SU-DHL-6 (cell line): ENCODE measurements at regions not wholly inside any gene's neighbourhood (a gene's known extent, or its start where the extent isn't known, plus 50 kb on each side); places are given as distances from the start of the nearest gene placed in this dataset.

Experiments used
- H2AFZ ChIP-seq: fragments of 200-600 bp; sonication (generic); 2 replicates; pipeline ENCODE4 v1.6.1; 2014; ENCODE audit warnings: low read depth, mild to moderate bottlenecking, moderate library complexity, mixed read lengths, antibody characterized with exemption, low read length; ENCODE audit not compliant: severe bottlenecking
- H3F3A ChIP-seq: fragments of 200-600 bp; shearing (Covaris generic); 2 replicates; pipeline ENCODE4 v1.6.0; 2016; ENCODE audit warnings: antibody characterized with exemption, mild to moderate bottlenecking; ENCODE audit not compliant: insufficient read depth
- H3K27ac ChIP-seq: fragments of 200-600 bp; sonication (generic); 2 replicates; pipeline ENCODE4 v1.5.1; 2016; ENCODE audit warnings: low read depth, mild to moderate bottlenecking, low read length, moderate library complexity, mixed read lengths
- H3K27me3 ChIP-seq: fragments of 200-600 bp; sonication (generic), shearing (Covaris generic); 2 replicates; pipeline ENCODE4 v1.6.0; 2014; ENCODE audit warnings: mild to moderate bottlenecking, low read length
- H3K36me3 ChIP-seq: fragments of 200-600 bp; sonication (generic); 2 replicates; pipeline ENCODE4 v1.6.1; 2014; ENCODE audit warnings: mild to moderate bottlenecking, low read length, mixed read lengths
- H3K4me2 ChIP-seq: fragments of 300-600, 200-600 bp; shearing (Covaris generic), sonication (generic); 2 replicates; pipeline ENCODE4 v1.6.0; 2014; ENCODE audit warnings: low read length, low read depth, mild to moderate bottlenecking; ENCODE audit not compliant: poor library complexity, severe bottlenecking
- H3K4me3 ChIP-seq: fragments of 200-600 bp; sonication (generic); 2 replicates; pipeline ENCODE4 v1.5.1; 2014; ENCODE audit warnings: antibody characterized with exemption, low read length, mild to moderate bottlenecking, mixed read lengths; ENCODE audit not compliant: insufficient read depth, poor library complexity, severe bottlenecking
- H3K79me2 ChIP-seq: fragments of 200-600 bp; sonication (generic); 2 replicates; pipeline ENCODE4 v1.6.1; 2014; ENCODE audit warnings: mild to moderate bottlenecking, low read length, moderate library complexity; ENCODE audit not compliant: insufficient read depth
- H3K9ac ChIP-seq: fragments of 200-600 bp; sonication (generic); 2 replicates; pipeline ENCODE4 v1.7.0; 2014; ENCODE audit warnings: mild to moderate bottlenecking, low read length
- H3K9me2 ChIP-seq: fragments of 200-600 bp; sonication (generic); replicated peaks from 2 replicates; pipeline ENCODE4 v1.6.1; 2014; ENCODE audit warnings: low read length; ENCODE audit not compliant: insufficient read depth
- H3K9me3 ChIP-seq: fragments of 200-600 bp; sonication (generic); 2 replicates; pipeline ENCODE4 v1.6.1; 2014; ENCODE audit warnings: low read length, mixed read lengths; ENCODE audit not compliant: insufficient read depth
- H4K20me1 ChIP-seq: fragments of 200-600 bp; sonication (generic); 2 replicates; pipeline ENCODE4 v1.6.1; 2014; ENCODE audit warnings: low read depth, mild to moderate bottlenecking, antibody characterized with exemption, low read length, moderate library complexity, mixed read lengths
- CTCF ChIP-seq: fragments of 200-600 bp; sonication (generic); IDR thresholded peaks from one replicate; pipeline ENCODE4 v1.5.1; 2017; ENCODE audit warnings: antibody characterized with exemption, mild to moderate bottlenecking, low read length, moderate library complexity; ENCODE audit not compliant: insufficient read depth, poor library complexity, severe bottlenecking
- EZH2phosphoT487 ChIP-seq: fragments of 200-600 bp; sonication (generic), shearing (Covaris generic); conservative IDR thresholded peaks from 2 replicates; pipeline ENCODE4 v1.6.1; 2018; ENCODE audit warnings: mild to moderate bottlenecking, antibody characterized with exemption, low read length, moderate library complexity, mixed read lengths

GRCh38 chr4:60709061-60709460 lies 491.1 kb upstream of the ADGRL3 start:
- Histone ChIP-seq H3F3A (no peaks in the 10 kb centered on the region), H3K4me3 (no peak overlapping the region), H4K20me1 (no peaks in the 10 kb centered on the region), H3K4me2 (no peak overlapping the region), H3K9me3 (no peaks in the 10 kb centered on the region), H3K36me3 (no peaks in the 10 kb centered on the region), H3K27me3 (no peaks in the 10 kb centered on the region), H3K79me2 (no peaks in the 10 kb centered on the region), H3K9ac (no peak overlapping the region), H2AFZ (no peak overlapping the region), H3K27ac (no peak overlapping the region), H3K9me2 (no peaks in the 10 kb centered on the region)
- TF ChIP-seq CTCF (no peak), EZH2phosphoT487 (no peak)

- H2AFZ ChIP-seq: no peak overlapping the region
- H3K4me3 ChIP-seq: no peak overlapping the region
- H4K20me1 ChIP-seq: no peaks in the 10 kb centered on the region
- no peaks in the 10 kb centered on the region for H3K79me2 ChIP-seq
- no peak overlapping the region for H3K27ac ChIP-seq
- no peaks in the 10 kb centered on the region for H3K9me3 ChIP-seq
- no peak overlapping the region for H3K9ac ChIP-seq
- no peaks in the 10 kb centered on the region for H3K9me2 ChIP-seq
- TF ChIP-seq EZH2phosphoT487 (no peak), CTCF (no peak)
- no peaks in the 10 kb centered on the region for H3K36me3 ChIP-seq
- H3F3A ChIP-seq: no peaks in the 10 kb centered on the region
- H3K4me2 ChIP-seq: no peak overlapping the region
- no peaks in the 10 kb centered on the region for H3K27me3 ChIP-seq
These were observed 481.3 kb upstream of the ADGRL3 start for GRCh38 chr4:60718874-60719273.

DNA sequence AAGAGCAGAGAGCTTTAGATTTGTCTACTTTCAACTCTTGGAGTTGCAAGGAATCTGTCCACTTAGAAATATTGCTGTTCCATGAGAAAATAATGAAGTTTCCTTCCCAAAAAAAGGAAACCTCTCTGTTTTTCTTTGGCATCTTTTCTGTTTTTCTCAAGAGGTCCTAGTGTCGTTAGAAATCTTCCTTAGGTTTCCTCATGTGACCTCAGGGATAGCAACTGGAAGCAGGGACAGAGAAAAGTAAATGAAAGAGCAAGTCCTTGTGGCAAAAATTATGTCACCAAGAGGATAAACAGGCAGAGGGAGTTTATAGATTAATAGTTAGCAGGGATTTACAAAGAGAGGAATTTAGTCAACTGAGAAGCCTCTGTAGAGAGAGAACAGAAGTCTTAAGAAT lies 478.4 kb upstream of the ADGRL3 start:
- no peak overlapping the region for H2AFZ ChIP-seq
- no peak overlapping the region for H3K9ac ChIP-seq
- no peaks in the 10 kb centered on the region for H3K27me3 ChIP-seq
- H3F3A ChIP-seq: no peaks in the 10 kb centered on the region
- no peaks in the 10 kb centered on the region for H3K9me2 ChIP-seq
- no peaks in the 10 kb centered on the region for H3K36me3 ChIP-seq
- H3K4me3 ChIP-seq: no peak overlapping the region
- no peaks in the 10 kb centered on the region for H3K79me2 ChIP-seq
- no peaks in the 10 kb centered on the region for H4K20me1 ChIP-seq
- TF ChIP-seq EZH2phosphoT487: no peak
- no peak for TF ChIP-seq CTCF
- H3K4me2 ChIP-seq: no peak overlapping the region
- no peak overlapping the region for H3K27ac ChIP-seq
- no peaks in the 10 kb centered on the region for H3K9me3 ChIP-seq

DNA sequence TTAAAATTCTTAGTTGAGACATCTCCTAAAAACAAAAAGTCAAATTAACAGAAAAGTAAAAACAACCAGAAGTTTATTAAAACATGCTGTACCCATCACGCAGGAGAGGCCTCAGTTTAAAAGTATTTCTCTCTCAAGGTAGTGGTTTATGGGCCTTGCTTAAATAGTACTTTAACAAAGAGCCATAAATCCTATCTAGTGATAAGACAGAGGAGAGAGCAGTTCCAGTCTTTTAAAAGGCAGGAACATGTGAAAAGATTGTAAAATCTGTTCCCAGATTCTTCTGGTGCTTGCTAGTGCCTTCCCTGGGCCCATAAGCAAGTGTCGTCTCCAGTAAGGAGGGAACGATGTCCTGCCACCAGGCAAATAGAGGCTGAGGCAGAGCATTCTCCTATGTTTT lies 476.3 kb upstream of the ADGRL3 start:
- no peak overlapping the region for H3K4me3 ChIP-seq
- H3K27me3 ChIP-seq: no peaks in the 10 kb centered on the region
- no peaks in the 10 kb centered on the region for H4K20me1 ChIP-seq
- H3K4me2 ChIP-seq: no peak overlapping the region
- no peak overlapping the region for H2AFZ ChIP-seq
- H3K36me3 ChIP-seq: no peaks in the 10 kb centered on the region
- H3K9me2 ChIP-seq: no peaks in the 10 kb centered on the region
- H3K79me2 ChIP-seq: no peaks in the 10 kb centered on the region
- no peak for TF ChIP-seq CTCF
- no peak for TF ChIP-seq EZH2phosphoT487
- H3K27ac ChIP-seq: no peak overlapping the region
- no peak overlapping the region for H3K9ac ChIP-seq
- H3K9me3 ChIP-seq: no peaks in the 10 kb centered on the region
- H3F3A ChIP-seq: no peaks in the 10 kb centered on the region
